SH-SY5Y (cell line): ENCODE measurements at regions not wholly inside any gene's neighbourhood (a gene's known extent, or its start where the extent isn't known, plus 50 kb on each side); places are given as distances from the start of the nearest gene placed in this dataset.

Experiments
- GATA2 ChIP-seq: IDR thresholded peaks from 2 replicates; pipeline ENCODE4 v1.6.1; 2011; ENCODE audit warnings: mild to moderate bottlenecking, low read depth, low read length
- GATA3 ChIP-seq: IDR thresholded peaks from 2 replicates; pipeline ENCODE4 v1.6.1; 2011; ENCODE audit warnings: low read depth, mild to moderate bottlenecking, low read length, moderate library complexity

GRCh38 chr4:58081356-58081755 is 971.2 kb upstream of the IGFBP7 start:
- no peak for TF ChIP-seq GATA2
- no peak for TF ChIP-seq GATA3
